B cell (primary cell): ENCODE measurements at regions not wholly inside any gene's neighbourhood (a gene's known extent, or its start where the extent isn't known, plus 50 kb on each side); places are given as distances from the start of the nearest gene placed in this dataset.

Source experiments
- ATAC-seq: fragments of 200-7000 bp; cut with Tn5 transposase; one replicate; pipeline ENCODE4 v1.10.0; 2021; ENCODE audit warnings: low read depth, mild to moderate bottlenecking, moderate number of reproducible peaks, moderate library complexity
- CTCF ChIA-PET: fragments of 350-600 bp; sonication (Branson Sonifier 250); formaldehyde crosslinking; loops from one replicate; lab custom pipeline; 2021; ENCODE audit warnings: antibody characterized with exemption, inconsistent platforms; lab: Charles Lee
- POLR2A ChIA-PET: fragments of 350-600 bp; sonication (Branson Sonifier 250); formaldehyde crosslinking; loops from one replicate; lab custom pipeline; 2021; ENCODE audit warnings: antibody characterized with exemption; lab: Charles Lee
- DNase-seq: peaks from one replicate; pipeline ENCODE4 v3.0.0; 2013
- H2AFZ ChIP-seq: 2 replicates; pipeline ENCODE4 v1.6.1; 2012; ENCODE audit warnings: mild to moderate bottlenecking, low read depth, low read length; ENCODE audit not compliant: insufficient read depth, poor library complexity, severe bottlenecking
- H3K27ac ChIP-seq, 2 donors: 1 replicate in 1 of 2; 2 replicates in 1 of 2; pipeline ENCODE4 v1.5.1; 2012 to 2013; ENCODE audit warnings: low read length in 2 of 2, mild to moderate bottlenecking in 2 of 2, moderate library complexity in 1 of 2
- H3K27me3 ChIP-seq, 4 experiments: fragments of 200-600 bp in 1 of 4; sonication (generic) in 1 of 4; replicated peaks in 1 of 4; 1 replicate in 2 of 4; 2 replicates in 2 of 4; pipeline versions ENCODE4 v1.6.1 to v1.7.0; 2013 to 2016; ENCODE audit warnings: low read length in 3 of 4, mild to moderate bottlenecking in 2 of 4, mixed read lengths in 1 of 4, moderate library complexity in 1 of 4; ENCODE audit not compliant: insufficient read depth in 4 of 4, control insufficient read depth in 3 of 4; ENCODE audit errors: control extremely low read depth in 1 of 4
- H3K36me3 ChIP-seq, 2 experiments: replicated peaks in 1 of 2; 1 replicate in 1 of 2; 2 replicates in 1 of 2; pipeline versions ENCODE4 v1.6.1 to v1.7.1; 2013; ENCODE audit warnings: low read length in 1 of 2; ENCODE audit not compliant: insufficient read depth in 2 of 2, control insufficient read depth in 1 of 2; ENCODE audit errors: control extremely low read depth in 1 of 2, extremely low read depth in 1 of 2
- H3K4me1 ChIP-seq, 2 donors: fragments of 200-600 bp in 1 of 2; sonication (generic) in 1 of 2; 1 replicate in 1 of 2; 2 replicates in 1 of 2; pipeline versions ENCODE4 v1.5.1 to v1.6.1; 2013 to 2017; ENCODE audit warnings: low read length in 2 of 2; ENCODE audit not compliant: control insufficient read depth in 2 of 2, insufficient read depth in 2 of 2
- H3K4me2 ChIP-seq: replicated peaks from 2 replicates; pipeline ENCODE3; 2012; ENCODE audit warnings: mild to moderate bottlenecking, low read depth, low read length; ENCODE audit not compliant: poor library complexity, severe bottlenecking
- H3K4me3 ChIP-seq, 5 experiments: fragments of 200-600 bp in 1 of 5; sonication (generic) in 1 of 5; 1 replicate in 3 of 5; 2 replicates in 2 of 5; pipeline versions ENCODE4 v1.5.1 to v1.7.0; 2011 to 2016; ENCODE audit warnings: low read length in 4 of 5, mild to moderate bottlenecking in 4 of 5, low read depth in 2 of 5, control low read depth in 1 of 5, moderate library complexity in 1 of 5; ENCODE audit not compliant: insufficient read depth in 1 of 5; ENCODE audit errors: control extremely low read depth in 1 of 5, extremely low read depth in 1 of 5
- H3K79me2 ChIP-seq: fragments of 200-600 bp; sonication (generic); one replicate; pipeline ENCODE4 v1.6.0; 2016; ENCODE audit warnings: low read length; ENCODE audit not compliant: control insufficient read depth, insufficient read depth
- H3K9ac ChIP-seq: fragments of 200-600 bp; sonication (generic); 2 replicates; pipeline ENCODE4 v1.6.1; 2017; ENCODE audit warnings: mild to moderate bottlenecking, low read length, moderate library complexity
- H3K9me3 ChIP-seq, 3 donors: one replicate each; pipeline versions ENCODE4 v1.6.1 to v1.7.1; 2013; ENCODE audit warnings: low read length in 2 of 3; ENCODE audit not compliant: control insufficient read depth in 2 of 3, insufficient read depth in 1 of 3; ENCODE audit errors: control extremely low read depth in 1 of 3
- H4K20me1 ChIP-seq: 2 replicates; pipeline ENCODE4 v1.6.0; 2012; ENCODE audit warnings: mild to moderate bottlenecking, low read length; ENCODE audit not compliant: insufficient read depth, control insufficient read depth, poor library complexity, severe bottlenecking
- H3K27ac Mint-ChIP-seq: one replicate; pipeline ENCODE4 v1.8.0; 2021; ENCODE audit warnings: mixed read lengths
- H3K27me3 Mint-ChIP-seq: one replicate; pipeline ENCODE4 v1.8.0; 2021; ENCODE audit warnings: mixed read lengths
- H3K4me1 Mint-ChIP-seq: one replicate; pipeline ENCODE4 v1.8.0; 2021; ENCODE audit warnings: mixed read lengths
- H3K4me3 Mint-ChIP-seq: one replicate; pipeline ENCODE4 v1.8.0; 2021; ENCODE audit warnings: mixed read lengths
- H3K9me3 Mint-ChIP-seq: one replicate; pipeline ENCODE4 v1.8.0; 2022; ENCODE audit warnings: mixed read lengths; ENCODE audit not compliant: insufficient read depth
- EZH2 ChIP-seq: IDR thresholded peaks from 2 replicates; pipeline ENCODE4 v1.6.1; 2012; ENCODE audit warnings: borderline replicate concordance, low read depth, mild to moderate bottlenecking, moderate library complexity, low read length; ENCODE audit not compliant: insufficient read depth, poor library complexity, severe bottlenecking
- WGBS: methylation state at CpG from one replicate; pipeline ENCODE4 v1.1.5; 2013; ENCODE audit warnings: missing lambda C conversion rate; ENCODE audit not compliant: insufficient coverage; 5-methylcytosine and 5-hydroxymethylcytosine counted together
- intact Hi-C: fragments of 100-400 bp; cut with micrococcal nuclease; formaldehyde crosslinking; loops from one replicate; pipeline ENCODE4 v1.10.0; 2022
- TF ChIP-seq, protein P1 (sequence below): fragments of 200-600 bp; IDR thresholded peaks from one replicate; pipeline ENCODE4 v1.8.0; 2022; ENCODE audit warnings: antibody characterized with exemption, mild to moderate bottlenecking

DNA sequence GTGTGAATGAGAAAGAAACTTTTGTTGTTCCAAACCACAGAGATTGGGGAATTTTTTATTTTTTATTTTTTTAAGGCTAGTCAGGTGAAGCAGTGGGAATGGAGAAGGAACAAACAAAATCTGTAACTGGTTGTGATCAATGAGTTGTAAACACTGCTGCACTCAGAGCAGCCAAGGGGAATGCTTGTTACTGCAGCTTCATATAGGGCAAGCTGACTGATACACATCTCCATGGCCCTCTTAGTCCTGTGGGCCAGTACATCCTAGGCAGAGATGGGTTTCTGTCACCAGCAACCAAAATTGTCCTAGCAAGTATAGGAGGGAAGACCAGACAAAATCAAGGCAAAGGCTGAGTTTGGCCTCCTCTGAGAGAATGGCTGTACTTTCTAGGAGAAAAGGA is 306.8 kb downstream of the CTTN start:
- no peaks in the 10 kb centered on the region for H4K20me1 ChIP-seq
- Mint-ChIP-seq H3K27ac (no peak overlapping the region), H3K27me3 (peaks cover 8% of the 10 kb centered on the region), H3K9me3 (peaks cover 4% of the 10 kb centered on the region), H3K4me1 (no peaks in the 10 kb centered on the region), H3K4me3 (no peak overlapping the region)
- H3K9me3 ChIP-seq: peaks cover 0 to 7% (median 0%) of the 10 kb centered on the region in 3 donors
- ATAC-seq (no peak), DNase-seq (no peak)
- TF ChIP-seq EZH2: no peak
- TF ChIP-seq, protein P1, sequence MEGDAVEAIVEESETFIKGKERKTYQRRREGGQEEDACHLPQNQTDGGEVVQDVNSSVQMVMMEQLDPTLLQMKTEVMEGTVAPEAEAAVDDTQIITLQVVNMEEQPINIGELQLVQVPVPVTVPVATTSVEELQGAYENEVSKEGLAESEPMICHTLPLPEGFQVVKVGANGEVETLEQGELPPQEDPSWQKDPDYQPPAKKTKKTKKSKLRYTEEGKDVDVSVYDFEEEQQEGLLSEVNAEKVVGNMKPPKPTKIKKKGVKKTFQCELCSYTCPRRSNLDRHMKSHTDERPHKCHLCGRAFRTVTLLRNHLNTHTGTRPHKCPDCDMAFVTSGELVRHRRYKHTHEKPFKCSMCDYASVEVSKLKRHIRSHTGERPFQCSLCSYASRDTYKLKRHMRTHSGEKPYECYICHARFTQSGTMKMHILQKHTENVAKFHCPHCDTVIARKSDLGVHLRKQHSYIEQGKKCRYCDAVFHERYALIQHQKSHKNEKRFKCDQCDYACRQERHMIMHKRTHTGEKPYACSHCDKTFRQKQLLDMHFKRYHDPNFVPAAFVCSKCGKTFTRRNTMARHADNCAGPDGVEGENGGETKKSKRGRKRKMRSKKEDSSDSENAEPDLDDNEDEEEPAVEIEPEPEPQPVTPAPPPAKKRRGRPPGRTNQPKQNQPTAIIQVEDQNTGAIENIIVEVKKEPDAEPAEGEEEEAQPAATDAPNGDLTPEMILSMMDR: no peak
- H3K27ac ChIP-seq: no peak overlapping the region
- ChIA-PET CTCF (no interaction called here), POLR2A (no interaction called here)
- H3K4me3 ChIP-seq: no peak overlapping the region
- H3K4me1 ChIP-seq: no peaks in the 10 kb centered on the region
- no peak overlapping the region for H3K4me2 ChIP-seq
- no peak overlapping the region for H2AFZ ChIP-seq
- no peaks in the 10 kb centered on the region for H3K27me3 ChIP-seq
- no peaks in the 10 kb centered on the region for H3K36me3 ChIP-seq
- H3K79me2 ChIP-seq: no peaks in the 10 kb centered on the region
- intact Hi-C loops: no loop called here
- H3K9ac ChIP-seq: no peak overlapping the region

DNA sequence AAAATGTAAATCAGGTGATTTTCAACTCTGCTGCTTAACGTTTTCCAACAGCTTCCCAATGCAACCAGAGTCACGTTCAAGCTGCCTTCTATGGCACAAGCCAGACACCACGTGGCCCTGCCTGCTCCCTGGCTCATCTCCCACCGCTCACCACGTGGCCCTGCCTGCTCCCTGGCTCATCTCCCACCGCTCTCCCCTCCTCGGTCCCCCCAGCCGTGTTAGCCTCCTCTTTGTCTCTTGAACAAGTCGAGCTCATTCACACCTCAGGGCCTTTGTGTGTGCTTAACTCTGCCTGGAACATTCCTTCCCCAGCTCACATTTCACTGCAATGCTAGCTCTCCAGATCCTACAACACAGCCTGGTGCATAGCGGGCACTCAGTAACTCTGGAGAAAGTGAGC is 307.6 kb downstream of the CTTN start:
- Histone ChIP-seq H2AFZ (no peak overlapping the region), H3K36me3 (no peaks in the 10 kb centered on the region), H3K4me1 (no peaks in the 10 kb centered on the region), H3K27me3 (no peaks in the 10 kb centered on the region), H3K4me2 (no peak overlapping the region), H3K9me3 (peaks cover 0 to 7% (median 0%) of the 10 kb centered on the region in 3 donors), H3K4me3 (no peak overlapping the region), H3K79me2 (no peaks in the 10 kb centered on the region), H3K27ac (no peak overlapping the region), H3K9ac (no peak overlapping the region), H4K20me1 (no peaks in the 10 kb centered on the region)
- peaks cover 4% of the 10 kb centered on the region for H3K9me3 Mint-ChIP-seq
- no peak overlapping the region for H3K27ac Mint-ChIP-seq
- POLR2A ChIA-PET: no interaction called here
- intact Hi-C loops: no loop called here
- ATAC-seq (no peak), DNase-seq (no peak)
- 76% methylated on average over 9 of the region's 10 CpGs for WGBS
- TF ChIP-seq, protein P1: no peak
- TF ChIP-seq EZH2: no peak
- H3K4me1 Mint-ChIP-seq: no peaks in the 10 kb centered on the region
- no peak overlapping the region for H3K4me3 Mint-ChIP-seq
- CTCF ChIA-PET: no interaction called here
- H3K27me3 Mint-ChIP-seq: peaks cover 11% of the 10 kb centered on the region
